Left ventricle myocardium inferior (tissue), 1 donor: ENCODE measurements at regions not wholly inside any gene's neighbourhood (a gene's known extent, or its start where the extent isn't known, plus 50 kb on each side); places are given as distances from the start of the nearest gene placed in this dataset.
A peak's percentile ranks its signal among the peaks of the same experiment; 100 is the strongest.

Experiments used
- DNase-seq: peaks from one replicate; pipeline ENCODE4 v3.0.0-alpha.2; 2020
- H3K27ac ChIP-seq: fragments of 200-600 bp; replicated peaks from 2 replicates; pipeline ENCODE4 v1.8.0; 2021
- H3K27me3 ChIP-seq: fragments of 200-600 bp; 2 replicates; pipeline ENCODE4 v1.8.0; 2021; ENCODE audit warnings: low read depth
- H3K36me3 ChIP-seq: fragments of 200-600 bp; 2 replicates; pipeline ENCODE4 v1.8.0; 2021
- H3K4me1 ChIP-seq: fragments of 200-600 bp; 2 replicates; pipeline ENCODE4 v1.8.0; 2021
- H3K4me3 ChIP-seq: fragments of 200-600 bp; 2 replicates; pipeline ENCODE4 v1.8.0; 2021; ENCODE audit warnings: mild to moderate bottlenecking, moderate library complexity
- H3K9me3 ChIP-seq: fragments of 200-600 bp; replicated peaks from 2 replicates; pipeline ENCODE4 v1.8.0; 2021
- CTCF ChIP-seq: fragments of 200-600 bp; IDR thresholded peaks from 2 replicates; pipeline ENCODE4 v1.8.0; 2021; ENCODE audit warnings: antibody characterized with exemption, mild to moderate bottlenecking, borderline replicate concordance
- intact Hi-C: fragments of 100-400 bp; cut with micrococcal nuclease; formaldehyde crosslinking; loops from one replicate; pipeline ENCODE4 v1.11.0; 2022
- donor health status: DM: no; HTN: yes; CAD: no; lungs with severe emphysema.

- H3K36me3 ChIP-seq = no peaks in the 10 kb centered on the region
- intact Hi-C loops = no loop called here
- TF ChIP-seq CTCF = no peak
- no peaks in the 10 kb centered on the region for H3K9me3 ChIP-seq
- H3K4me3 ChIP-seq = no peak overlapping the region
- H3K27ac ChIP-seq = peak overlapping the region; percentile 79
- DNase-seq = no peak
- H3K4me1 ChIP-seq = peaks cover 15% of the 10 kb centered on the region
- H3K27me3 ChIP-seq = no peaks in the 10 kb centered on the region
Observed at GRCh38 chr3:182244222-182244971, 532.7 kb downstream of the SOX2 start.

- Histone ChIP-seq H3K4me3 (no peak overlapping the region), H3K9me3 (no peaks in the 10 kb centered on the region), H3K27me3 (no peaks in the 10 kb centered on the region), H3K4me1 (peaks cover 15% of the 10 kb centered on the region), H3K36me3 (no peaks in the 10 kb centered on the region), H3K27ac (no peak overlapping the region)
- TF ChIP-seq CTCF = no peak
- DNase-seq = no peak
- intact Hi-C loops = no loop called here
Observed at GRCh38 chr3:182245059-182245458, 533.3 kb downstream of the SOX2 start.

- H3K27ac ChIP-seq = no peak overlapping the region
- H3K9me3 ChIP-seq = no peaks in the 10 kb centered on the region
- H3K4me3 ChIP-seq = no peak overlapping the region
- intact Hi-C loops = no loop called here
- H3K27me3 ChIP-seq = no peaks in the 10 kb centered on the region
- peaks cover 13% of the 10 kb centered on the region for H3K4me1 ChIP-seq
- H3K36me3 ChIP-seq = no peaks in the 10 kb centered on the region
- TF ChIP-seq CTCF = no peak
- no peak for DNase-seq
Observed at GRCh38 chr3:182246870-182247269, 535.1 kb downstream of the SOX2 start.

- Histone ChIP-seq H3K27me3 (no peaks in the 10 kb centered on the region), H3K4me3 (no peak overlapping the region), H3K9me3 (no peaks in the 10 kb centered on the region), H3K4me1 (peaks cover under 1% of the 10 kb centered on the region), H3K27ac (no peak overlapping the region), H3K36me3 (no peaks in the 10 kb centered on the region)
- intact Hi-C loops = no loop called here
- no peak for DNase-seq
- TF ChIP-seq CTCF = no peak
Observed at GRCh38 chr3:182248349-182248880, 536.7 kb downstream of the SOX2 start.

GRCh38 chr3:182252802-182253201 lies 540.5 kb upstream of the ATP11B start:
- no peaks in the 10 kb centered on the region for H3K4me1 ChIP-seq
- intact Hi-C loops = no loop called here
- TF ChIP-seq CTCF = no peak
- no peaks in the 10 kb centered on the region for H3K36me3 ChIP-seq
- no peaks in the 10 kb centered on the region for H3K27me3 ChIP-seq
- H3K9me3 ChIP-seq = no peaks in the 10 kb centered on the region
- no peak overlapping the region for H3K27ac ChIP-seq
- no peak overlapping the region for H3K4me3 ChIP-seq
- DNase-seq = no peak
